NCI-H510A treated with DMSO at 0.1 percent for 48 hours (cell line): ENCODE measurements at regions not wholly inside any gene's neighbourhood (a gene's known extent, or its start where the extent isn't known, plus 50 kb on each side); places are given as distances from the start of the nearest gene placed in this dataset.
"Not testable (repeated sequence)": the region's sequence is repeated elsewhere in the genome, so short reads cannot be mapped to it uniquely, and the experiment has no call there.

Experiments
- DNase-seq: peaks from one replicate; lab custom pipeline; 2025; lab: John Stamatoyannopoulos, UW

- no peak for DNase-seq
Observed at GRCh38 chr2:180604077-180604476, 376.3 kb upstream of the UBE2E3 start.

- no peak for DNase-seq
Observed at GRCh38 chr2:180601016-180601415, 379.4 kb upstream of the UBE2E3 start.

- no peak for DNase-seq
Observed at GRCh38 chr2:180599804-180600203, 380.6 kb upstream of the UBE2E3 start.

GRCh38 chr2:180597179-180597578, 383.2 kb upstream of the UBE2E3 start:
- no peak for DNase-seq

GRCh38 chr2:180596453-180596852, 384.0 kb upstream of the UBE2E3 start:
- no peak for DNase-seq

GRCh38 chr2:180591947-180592346, 388.5 kb upstream of the UBE2E3 start:
- DNase-seq = no peak

GRCh38 chr2:180591093-180591781, 389.2 kb upstream of the UBE2E3 start:
- not testable (repeated sequence) for DNase-seq

- no peak for DNase-seq
Observed at GRCh38 chr2:180583441-180584140, 396.8 kb upstream of the UBE2E3 start.

- DNase-seq = no peak
Observed at GRCh38 chr2:180579388-180579787, 401.0 kb upstream of the UBE2E3 start.

- DNase-seq = no peak
Observed at GRCh38 chr2:180578441-180578840, 402.0 kb upstream of the UBE2E3 start.

GRCh38 chr2:180577567-180577966, 402.8 kb upstream of the UBE2E3 start:
- no peak for DNase-seq

- no peak for DNase-seq
Observed at GRCh38 chr2:180573951-180574350, 406.5 kb upstream of the UBE2E3 start.

GRCh38 chr2:180572346-180572745, 408.1 kb upstream of the UBE2E3 start:
- DNase-seq = peak; percentile 53

GRCh38 chr2:180571559-180571958, 408.8 kb upstream of the UBE2E3 start:
- DNase-seq = no peak

- DNase-seq = no peak
Observed at GRCh38 chr2:180570864-180571263, 409.5 kb upstream of the UBE2E3 start.

- DNase-seq = no peak
Observed at GRCh38 chr2:180564051-180564450, 416.4 kb upstream of the UBE2E3 start.

GRCh38 chr2:180562378-180562777, 418.0 kb upstream of the UBE2E3 start:
- DNase-seq = no peak

GRCh38 chr2:180559771-180560170, 420.6 kb upstream of the UBE2E3 start:
- DNase-seq = no peak

GRCh38 chr2:180559038-180559437, 421.4 kb upstream of the UBE2E3 start:
- DNase-seq = no peak

GRCh38 chr2:180555391-180555965, 424.9 kb upstream of the UBE2E3 start:
- DNase-seq = no peak

- no peak for DNase-seq
Observed at GRCh38 chr2:180554330-180554729, 426.1 kb upstream of the UBE2E3 start.

- DNase-seq = no peak
Observed at GRCh38 chr2:180553094-180553715, 427.2 kb upstream of the UBE2E3 start.

GRCh38 chr2:180542511-180542910, 437.9 kb upstream of the UBE2E3 start:
- no peak for DNase-seq
